ENCODE measurements at regions not wholly inside any gene's neighbourhood (a gene's known extent, or its start where the extent isn't known, plus 50 kb on each side); places are given as distances from the start of the nearest gene placed in this dataset.

DNA sequence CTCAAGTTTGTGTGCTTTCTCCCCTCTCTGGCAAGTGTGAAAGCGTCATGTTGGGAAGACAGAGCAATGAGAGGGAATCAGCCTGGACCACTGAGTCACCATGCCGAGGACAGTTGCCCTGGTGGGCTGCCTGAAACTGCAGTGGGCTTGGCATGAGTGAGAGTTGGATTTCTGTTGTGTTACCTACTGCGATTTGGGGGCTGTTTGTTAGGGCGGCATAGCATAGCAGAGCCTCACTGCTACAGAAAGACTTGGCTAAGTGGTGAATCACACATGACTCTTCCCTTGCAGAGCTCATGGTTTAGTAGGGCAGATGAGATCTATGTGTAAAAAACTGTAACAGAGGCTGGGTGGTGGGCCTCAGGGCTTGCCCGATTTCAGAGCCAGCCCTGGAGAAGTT is 324.6 kb downstream of the C16orf95 start:
- Histone ChIP-seq H3K4me3 (no peak overlapping the region), H3K9me3 (no peaks in the 10 kb centered on the region), H3K4me1 (no peaks in the 10 kb centered on the region), H3K27me3 (ENCODE audit: insufficient read depth in 3 of 3, low read length in 2 of 3) (peaks cover 0 to 60% (median 5%) of the 10 kb centered on the region in 3 donors), H3K36me3 (ENCODE audit: insufficient read depth in 1 of 2, low read depth in 1 of 2) (no peaks in the 10 kb centered on the region), H3K27ac (no peak overlapping the region)
- TF ChIP-seq, protein P1, sequence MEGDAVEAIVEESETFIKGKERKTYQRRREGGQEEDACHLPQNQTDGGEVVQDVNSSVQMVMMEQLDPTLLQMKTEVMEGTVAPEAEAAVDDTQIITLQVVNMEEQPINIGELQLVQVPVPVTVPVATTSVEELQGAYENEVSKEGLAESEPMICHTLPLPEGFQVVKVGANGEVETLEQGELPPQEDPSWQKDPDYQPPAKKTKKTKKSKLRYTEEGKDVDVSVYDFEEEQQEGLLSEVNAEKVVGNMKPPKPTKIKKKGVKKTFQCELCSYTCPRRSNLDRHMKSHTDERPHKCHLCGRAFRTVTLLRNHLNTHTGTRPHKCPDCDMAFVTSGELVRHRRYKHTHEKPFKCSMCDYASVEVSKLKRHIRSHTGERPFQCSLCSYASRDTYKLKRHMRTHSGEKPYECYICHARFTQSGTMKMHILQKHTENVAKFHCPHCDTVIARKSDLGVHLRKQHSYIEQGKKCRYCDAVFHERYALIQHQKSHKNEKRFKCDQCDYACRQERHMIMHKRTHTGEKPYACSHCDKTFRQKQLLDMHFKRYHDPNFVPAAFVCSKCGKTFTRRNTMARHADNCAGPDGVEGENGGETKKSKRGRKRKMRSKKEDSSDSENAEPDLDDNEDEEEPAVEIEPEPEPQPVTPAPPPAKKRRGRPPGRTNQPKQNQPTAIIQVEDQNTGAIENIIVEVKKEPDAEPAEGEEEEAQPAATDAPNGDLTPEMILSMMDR (IDR thresholded peaks at IDR 0.05), result no peak
- no peak for ATAC-seq
- 86 to 91% (median 90%) methylated on average over 5 of the region's 5 CpGs for WGBS, 3 donors
- intact Hi-C loops (cut with DNase I), result no loop called here
- no peak for DNase-seq

DNA sequence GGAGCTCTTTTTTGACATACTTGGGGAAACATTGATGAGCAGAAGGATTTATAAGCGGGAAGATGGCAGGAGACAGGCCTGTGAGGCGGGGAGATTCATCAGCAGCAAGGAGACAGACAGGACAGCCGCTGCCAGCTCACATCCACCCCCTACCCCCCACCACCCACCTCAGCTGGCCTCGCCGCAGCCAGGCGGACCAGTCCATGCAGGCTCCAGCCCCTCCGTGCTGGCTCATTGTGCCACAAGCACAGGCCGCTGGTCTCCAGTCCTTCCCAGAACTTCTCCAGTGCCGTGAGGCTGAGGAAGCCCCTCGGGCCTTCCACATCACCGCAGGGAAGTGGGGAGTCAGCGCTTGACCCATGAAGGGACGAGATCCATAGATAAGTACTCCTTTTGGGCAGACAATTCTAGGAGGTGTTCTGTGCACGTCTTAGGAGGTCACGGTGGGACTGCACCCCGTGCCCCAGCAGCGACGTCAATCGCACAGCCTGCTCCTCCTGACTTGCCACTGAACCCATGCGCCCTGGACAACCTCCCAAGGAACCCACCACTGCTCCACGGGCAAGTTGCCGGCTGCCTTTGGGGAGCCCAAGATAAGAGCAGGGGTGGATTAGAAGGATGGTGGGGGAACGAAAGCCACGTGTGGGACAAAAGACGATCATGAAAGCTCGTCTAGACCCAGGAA is 323.6 kb downstream of the C16orf95 start:
- TF ChIP-seq, protein P1 (IDR thresholded peaks at IDR 0.05), result no peak
- Histone ChIP-seq H3K4me3 (no peak overlapping the region), H3K27me3 (ENCODE audit: insufficient read depth in 3 of 3, low read length in 2 of 3) (peaks cover 0 to 53% (median 5%) of the 10 kb centered on the region in 3 donors), H3K27ac (no peak overlapping the region), H3K4me1 (no peaks in the 10 kb centered on the region), H3K36me3 (ENCODE audit: insufficient read depth in 1 of 2, low read depth in 1 of 2) (no peaks in the 10 kb centered on the region), H3K9me3 (no peaks in the 10 kb centered on the region)
- ATAC-seq (no peak), DNase-seq (no peak)
- WGBS, 3 donors, result 83 to 90% (median 86%) methylated on average over 25 to 26 of the region's 26 CpGs
- intact Hi-C loops (cut with DNase I), result no loop called here

DNA sequence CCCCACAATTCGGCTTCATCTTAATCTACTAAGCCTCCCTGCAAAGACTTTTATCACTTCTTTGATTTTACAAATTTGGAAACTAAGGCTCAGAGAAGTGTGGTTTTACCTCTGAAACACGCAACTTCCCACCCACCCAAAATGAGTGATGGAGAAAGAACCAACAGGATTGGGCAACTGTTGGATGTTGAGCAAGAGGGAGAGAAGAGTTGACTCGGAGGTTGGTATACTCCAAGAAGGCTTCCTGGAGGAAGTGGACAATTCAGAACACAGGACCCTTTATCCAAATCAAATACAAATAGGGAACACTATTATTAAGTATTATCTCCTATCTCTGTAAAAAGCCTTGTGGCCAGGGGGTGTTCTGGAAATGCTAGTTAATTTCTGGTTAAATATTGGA is 323.0 kb downstream of the C16orf95 start:
- Histone ChIP-seq H3K27me3 (ENCODE audit: insufficient read depth in 3 of 3, low read length in 2 of 3) (peaks cover 0 to 48% (median 5%) of the 10 kb centered on the region in 3 donors), H3K4me1 (no peaks in the 10 kb centered on the region), H3K9me3 (no peaks in the 10 kb centered on the region), H3K27ac (no peak overlapping the region), H3K4me3 (no peak overlapping the region), H3K36me3 (ENCODE audit: insufficient read depth in 1 of 2, low read depth in 1 of 2) (no peaks in the 10 kb centered on the region)
- TF ChIP-seq, protein P1 (IDR thresholded peaks at IDR 0.05), result no peak
- DNase-seq (no peak), ATAC-seq (no peak)
- intact Hi-C loops (cut with DNase I), result no loop called here
- 68 to 73% (median 71%) methylated on average over 3 of the region's 3 CpGs for WGBS, 3 donors

DNA sequence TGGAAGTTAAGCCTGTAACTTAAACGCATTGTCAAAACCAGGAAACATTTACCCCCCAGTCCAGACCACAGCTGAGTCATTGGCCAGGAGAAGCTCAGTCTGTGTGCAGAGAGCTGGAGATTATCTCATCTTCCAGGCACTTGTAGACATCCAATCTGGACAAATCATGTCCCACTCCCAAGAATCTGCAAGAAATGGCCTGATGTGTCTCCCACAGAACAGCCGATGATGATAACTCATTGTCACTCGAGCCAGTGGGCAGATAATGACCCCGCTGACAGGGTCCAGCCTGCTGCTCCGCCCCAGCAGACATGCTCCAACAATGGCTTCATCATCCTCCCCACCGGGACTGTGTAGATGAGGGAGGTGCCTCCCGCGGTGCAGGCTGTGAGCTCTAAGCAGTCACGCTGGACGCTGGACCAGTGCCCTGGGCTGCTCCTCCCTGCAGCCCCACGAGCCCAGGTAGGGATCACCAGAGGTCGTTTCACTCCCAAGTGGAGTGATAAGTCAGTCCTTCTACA is 322.5 kb downstream of the C16orf95 start:
- DNase-seq, result no peak
- ATAC-seq, result no peak
- no peak overlapping the region for H3K4me3 ChIP-seq
- no peaks in the 10 kb centered on the region for H3K36me3 ChIP-seq (ENCODE audit: insufficient read depth in 1 of 2, low read depth in 1 of 2)
- no peak overlapping the region for H3K27ac ChIP-seq
- 16 to 19% (median 17%) methylated on average over 12 of the region's 12 CpGs for WGBS, 3 donors
- intact Hi-C loops (cut with DNase I), result no loop called here
- no peaks in the 10 kb centered on the region for H3K9me3 ChIP-seq
- H3K27me3 ChIP-seq (ENCODE audit: insufficient read depth in 3 of 3, low read length in 2 of 3), result peaks cover 0 to 44% (median 5%) of the 10 kb centered on the region in 3 donors
- H3K4me1 ChIP-seq, result no peaks in the 10 kb centered on the region
- TF ChIP-seq, protein P1 (IDR thresholded peaks at IDR 0.05), result no peak

Data from psoas muscle (tissue), 7 donors.